Heart right ventricle (tissue), 16 donors: ENCODE measurements at regions not wholly inside any gene's neighbourhood (a gene's known extent, or its start where the extent isn't known, plus 50 kb on each side); places are given as distances from the start of the nearest gene placed in this dataset.

ENCODE experiments used
- ATAC-seq, 8 donors: fragments of 200-7000 bp; cut with Tn5 transposase; one replicate each; pipeline ENCODE4 v1.9.1; 2020; ENCODE audit warnings: mild to moderate bottlenecking in 8 of 8, moderate library complexity in 8 of 8, moderate number of reproducible peaks in 1 of 8
- DNase-seq, 2 donors: peaks; one replicate each; pipeline ENCODE4 v3.0.0-alpha.2; 2020
- H3K27ac ChIP-seq, 10 donors: fragments of 200-600 bp; sonication (generic) in 2 of 10; one replicate each; pipeline versions ENCODE4 v1.5.0 to v1.8.0; 2020 to 2022; ENCODE audit warnings: mild to moderate bottlenecking in 3 of 10
- H3K27me3 ChIP-seq, 7 donors: fragments of 200-600 bp; one replicate each; pipeline ENCODE4 v1.8.0; 2021 to 2022; ENCODE audit warnings: mild to moderate bottlenecking in 2 of 7
- H3K36me3 ChIP-seq, 9 donors: fragments of 200-600 bp; sonication (generic) in 1 of 9; one replicate each; pipeline versions ENCODE4 v1.5.0 to v1.8.0; 2020 to 2022; ENCODE audit warnings: mild to moderate bottlenecking in 2 of 9
- H3K4me1 ChIP-seq, 9 donors: fragments of 200-600 bp; sonication (generic) in 1 of 9; one replicate each; pipeline versions ENCODE4 v1.5.0 to v1.8.0; 2020 to 2022; ENCODE audit warnings: mild to moderate bottlenecking in 4 of 9
- H3K4me3 ChIP-seq, 10 donors: fragments of 200-600 bp; sonication (generic) in 2 of 10; one replicate each; pipeline versions ENCODE4 v1.5.0 to v1.8.0; 2020 to 2022; ENCODE audit warnings: mild to moderate bottlenecking in 7 of 10, moderate library complexity in 2 of 10
- H3K9me3 ChIP-seq, 11 donors: fragments of 200-600 bp in 10 of 11; sonication (generic) in 2 of 11; one replicate each; pipeline versions ENCODE4 v1.5.0 to v1.8.0; 2013 to 2022; ENCODE audit warnings: mild to moderate bottlenecking in 2 of 11, control low read depth in 1 of 11, moderate library complexity in 1 of 11
- WGBS, 2 donors: extraction: QIAGEN DNeasy Blood & Tissue Kit; methylation state at CpG; one replicate each; pipeline ENCODE4 v1.1.7; 2013; ENCODE audit warnings: inconsistent platforms in 1 of 2; 5-methylcytosine and 5-hydroxymethylcytosine counted together
- intact Hi-C, 10 donors: fragments of 100-400 bp; cut with DNase I; formaldehyde crosslinking; loops; one replicate each; pipeline versions ENCODE4 v1.11.1 to v1.14.2; 2022
- TF ChIP-seq, protein P1 (sequence below), 9 donors: fragments of 200-600 bp; sonication (generic) in 2 of 9; IDR thresholded peaks; one replicate each; pipeline versions ENCODE4 v1.5.0 to v1.8.0; 2021 to 2022; ENCODE audit warnings: antibody characterized with exemption in 9 of 9, mild to moderate bottlenecking in 5 of 9, moderate library complexity in 1 of 9
- donor health status: Arrhythmogenic right ventricular cardiomyopathy.
- donor health status: ischemic (EF 13 %, LVEDD 7.1; RV severe dilation, severe dysfunction).
- donor health status: healthy with polysubstance abuse.
- donor health status: DM: no; HTN: yes; CAD: no.
- donor health status: DM: no; HTN: no; CAD: no.
- donor health status: ischemic (EF 25% LVEDD 6.9; RV normal size, moderate dysfunction).
- donor health status: ischemic (EF 25% LVEDD 5.7; RV mildly dilated, moderate dysfunction).
- donor health status: healthy.
- donor health status: DM: yes; HTN: yes; CAD: no.
- donor health status: Ischemic cardiomyopathy.
- donor health status: ischemic (EF 35%, LVEDD 5.7; RV mildly dilated, moderate dysfunction).
- donor health status: nonischemic (EF 11% LVEDD 7.7; RV severe dilation, severe dysfunction).
- donor health status: DM: yes; HTN: yes; CAD: no.
- donor health status: PGD.
- donor health status: ischemic (EF 29% LVEDD 5.4; RV normal size, mild dysfunction).
- donor health status: nonischemic (EF 23%, LVEDD 6.1; RV moderate dilation, normal function).

GRCh38 chr10:6891924-6892323, 311.8 kb upstream of the PRKCQ start:
- TF ChIP-seq, protein P1, sequence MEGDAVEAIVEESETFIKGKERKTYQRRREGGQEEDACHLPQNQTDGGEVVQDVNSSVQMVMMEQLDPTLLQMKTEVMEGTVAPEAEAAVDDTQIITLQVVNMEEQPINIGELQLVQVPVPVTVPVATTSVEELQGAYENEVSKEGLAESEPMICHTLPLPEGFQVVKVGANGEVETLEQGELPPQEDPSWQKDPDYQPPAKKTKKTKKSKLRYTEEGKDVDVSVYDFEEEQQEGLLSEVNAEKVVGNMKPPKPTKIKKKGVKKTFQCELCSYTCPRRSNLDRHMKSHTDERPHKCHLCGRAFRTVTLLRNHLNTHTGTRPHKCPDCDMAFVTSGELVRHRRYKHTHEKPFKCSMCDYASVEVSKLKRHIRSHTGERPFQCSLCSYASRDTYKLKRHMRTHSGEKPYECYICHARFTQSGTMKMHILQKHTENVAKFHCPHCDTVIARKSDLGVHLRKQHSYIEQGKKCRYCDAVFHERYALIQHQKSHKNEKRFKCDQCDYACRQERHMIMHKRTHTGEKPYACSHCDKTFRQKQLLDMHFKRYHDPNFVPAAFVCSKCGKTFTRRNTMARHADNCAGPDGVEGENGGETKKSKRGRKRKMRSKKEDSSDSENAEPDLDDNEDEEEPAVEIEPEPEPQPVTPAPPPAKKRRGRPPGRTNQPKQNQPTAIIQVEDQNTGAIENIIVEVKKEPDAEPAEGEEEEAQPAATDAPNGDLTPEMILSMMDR (IDR thresholded peaks at IDR 0.05): no peak
- intact Hi-C loops: no loop called here
- no peaks in the 10 kb centered on the region for H3K9me3 ChIP-seq
- 70 to 72% methylated on average over 4 of the region's 4 CpGs for WGBS, 2 donors
- no peaks in the 10 kb centered on the region for H3K36me3 ChIP-seq
- no peak for ATAC-seq
- H3K27me3 ChIP-seq: peaks cover 0 to 13% (median 0%) of the 10 kb centered on the region in 7 donors
- DNase-seq: no peak
- no peak overlapping the region for H3K27ac ChIP-seq
- no peak overlapping the region for H3K4me3 ChIP-seq
- no peaks in the 10 kb centered on the region for H3K4me1 ChIP-seq

- no peaks in the 10 kb centered on the region for H3K36me3 ChIP-seq
- TF ChIP-seq, protein P1 (IDR thresholded peaks at IDR 0.05): no peak
- peaks cover 0 to 5% (median 0%) of the 10 kb centered on the region in 9 donors for H3K4me1 ChIP-seq
- H3K9me3 ChIP-seq: no peaks in the 10 kb centered on the region
- WGBS, 2 donors: 70 to 71% methylated on average over 3 of the region's 3 CpGs
- DNase-seq (no peak), ATAC-seq (no peak)
- H3K27ac ChIP-seq: no peak overlapping the region
- H3K4me3 ChIP-seq: no peak overlapping the region
- H3K27me3 ChIP-seq: peaks cover 0 to 5% (median 0%) of the 10 kb centered on the region in 7 donors
- intact Hi-C loops: no loop called here
These were observed 309.6 kb upstream of the PRKCQ start for GRCh38 chr10:6889718-6890117.

- no peak overlapping the region for H3K27ac ChIP-seq
- no peaks in the 10 kb centered on the region for H3K36me3 ChIP-seq
- intact Hi-C loops: no loop called here
- H3K4me1 ChIP-seq: peaks cover 0 to 9% (median 0%) of the 10 kb centered on the region in 9 donors
- TF ChIP-seq, protein P1 (IDR thresholded peaks at IDR 0.05): no peak
- no peak for ATAC-seq
- H3K9me3 ChIP-seq: no peaks in the 10 kb centered on the region
- no peak overlapping the region for H3K4me3 ChIP-seq
- H3K27me3 ChIP-seq: no peaks in the 10 kb centered on the region
- no peak for DNase-seq
- 82 to 90% methylated on average over 2 of the region's 2 CpGs for WGBS, 2 donors
These were observed 308.4 kb upstream of the PRKCQ start for GRCh38 chr10:6888434-6888833.

- Histone ChIP-seq H3K36me3 (no peaks in the 10 kb centered on the region), H3K27me3 (peaks cover 0 to 4% (median 0%) of the 10 kb centered on the region in 7 donors), H3K4me1 (peaks cover 0 to 9% (median 0%) of the 10 kb centered on the region in 9 donors), H3K4me3 (no peak overlapping the region), H3K27ac (no peak overlapping the region), H3K9me3 (no peaks in the 10 kb centered on the region)
- no peak for DNase-seq
- intact Hi-C loops: no loop called here
- TF ChIP-seq, protein P1 (IDR thresholded peaks at IDR 0.05): no peak
- ATAC-seq: no peak
- WGBS, 2 donors: 76 to 90% methylated on average over 2 of the region's 2 CpGs
These were observed 305.2 kb upstream of the PRKCQ start for GRCh38 chr10:6885284-6885683.
